Mesenchymal stem cell (in vitro differentiated cells and primary cell): ENCODE measurements at regions not wholly inside any gene's neighbourhood (a gene's known extent, or its start where the extent isn't known, plus 50 kb on each side); places are given as distances from the start of the nearest gene placed in this dataset.

Source experiments
- DNase-seq: peaks from one replicate; pipeline ENCODE4 v3.0.0-alpha.2; 2013
- H2AFZ ChIP-seq: one replicate; pipeline ENCODE4 v1.6.1; 2013; ENCODE audit warnings: low read depth, mild to moderate bottlenecking, control low read depth, inconsistent platforms, low read length, moderate library complexity
- H2AK5ac ChIP-seq: 2 replicates; pipeline ENCODE4 v1.6.1; 2013; ENCODE audit warnings: low read length, moderate library complexity, mild to moderate bottlenecking, inconsistent platforms; ENCODE audit not compliant: severe bottlenecking
- H2BK120ac ChIP-seq: one replicate; pipeline ENCODE4 v1.6.1; 2013; ENCODE audit warnings: low read depth, mild to moderate bottlenecking, inconsistent platforms, low read length, moderate library complexity
- H2BK12ac ChIP-seq, 2 experiments: one replicate each; pipeline ENCODE4 v1.6.1; 2013; ENCODE audit warnings: inconsistent platforms in 2 of 2, low read length in 2 of 2, mild to moderate bottlenecking in 2 of 2, moderate library complexity in 2 of 2, control low read depth in 1 of 2
- H2BK15ac ChIP-seq: one replicate; pipeline ENCODE4 v1.6.1; 2013; ENCODE audit warnings: mild to moderate bottlenecking, low read depth, inconsistent platforms; ENCODE audit not compliant: poor library complexity, severe bottlenecking
- H2BK5ac ChIP-seq: 2 replicates; pipeline ENCODE4 v1.6.1; 2013; ENCODE audit warnings: low read depth, mild to moderate bottlenecking, low read length, control low read depth, inconsistent platforms; ENCODE audit not compliant: poor library complexity, severe bottlenecking
- H3K14ac ChIP-seq, 2 experiments: one replicate each; pipeline ENCODE4 v1.6.1; 2013; ENCODE audit warnings: inconsistent platforms in 2 of 2, low read length in 2 of 2, control low read depth in 1 of 2, mild to moderate bottlenecking in 1 of 2, moderate library complexity in 1 of 2
- H3K18ac ChIP-seq, 2 experiments: one replicate each; pipeline ENCODE4 v1.6.1; 2013; ENCODE audit warnings: inconsistent platforms in 2 of 2, low read length in 2 of 2, control low read depth in 1 of 2, low read depth in 1 of 2, mild to moderate bottlenecking in 1 of 2
- H3K23ac ChIP-seq, 2 experiments: one replicate each; pipeline ENCODE4 v1.6.1; 2013; ENCODE audit warnings: inconsistent platforms in 2 of 2, low read length in 2 of 2, mild to moderate bottlenecking in 2 of 2, moderate library complexity in 2 of 2, control low read depth in 1 of 2
- H3K27ac ChIP-seq: 2 replicates; pipeline ENCODE4 v1.5.1; 2013; ENCODE audit warnings: mild to moderate bottlenecking, moderate library complexity, low read length, control low read depth, inconsistent platforms; ENCODE audit not compliant: poor library complexity, severe bottlenecking
- H3K27me3 ChIP-seq, 2 experiments: 2 replicates each; pipeline versions ENCODE4 v1.6.1 to v1.7.0; 2013; ENCODE audit warnings: low read length in 2 of 2, mild to moderate bottlenecking in 2 of 2, moderate library complexity in 2 of 2, control low read depth in 1 of 2, inconsistent platforms in 1 of 2; ENCODE audit not compliant: control insufficient read depth in 1 of 2, insufficient read depth in 1 of 2
- H3K36me3 ChIP-seq, 2 experiments: 2 replicates each; pipeline versions ENCODE4 v1.6.1 to v1.7.0; 2013; ENCODE audit warnings: low read length in 2 of 2, control low read depth in 1 of 2, inconsistent platforms in 1 of 2, low read depth in 1 of 2, mild to moderate bottlenecking in 1 of 2; ENCODE audit not compliant: insufficient read depth in 2 of 2, control insufficient read depth in 1 of 2
- H3K4ac ChIP-seq, 2 experiments: one replicate each; pipeline ENCODE4 v1.6.1; 2013; ENCODE audit warnings: inconsistent platforms in 2 of 2, low read length in 2 of 2, mild to moderate bottlenecking in 2 of 2, moderate library complexity in 2 of 2, control low read depth in 1 of 2, low read depth in 1 of 2
- H3K4me1 ChIP-seq: 2 replicates; pipeline ENCODE4 v1.6.1; 2013; ENCODE audit warnings: low read depth, low read length, control low read depth; ENCODE audit not compliant: control insufficient read depth, insufficient read depth
- H3K4me2 ChIP-seq: 2 replicates; pipeline ENCODE4 v1.6.1; 2013; ENCODE audit warnings: low read length, mild to moderate bottlenecking, inconsistent platforms; ENCODE audit not compliant: poor library complexity, severe bottlenecking
- H3K4me3 ChIP-seq, 2 experiments: 2 replicates each; pipeline versions ENCODE4 v1.5.1 to v1.7.0; 2013; ENCODE audit warnings: low read length in 2 of 2, mild to moderate bottlenecking in 2 of 2, control low read depth in 1 of 2, low read depth in 1 of 2; ENCODE audit not compliant: insufficient read depth in 1 of 2
- H3K79me1 ChIP-seq: replicated peaks from 2 replicates; pipeline ENCODE4 v1.6.1; 2013; ENCODE audit warnings: mild to moderate bottlenecking, control low read depth, low read length, inconsistent platforms; ENCODE audit not compliant: poor library complexity, severe bottlenecking
- H3K9ac ChIP-seq: 2 replicates; pipeline ENCODE4 v1.7.0; 2013; ENCODE audit warnings: mild to moderate bottlenecking, low read length, moderate library complexity
- H3K9me3 ChIP-seq: 2 replicates; pipeline ENCODE4 v1.7.0; 2013; ENCODE audit warnings: mild to moderate bottlenecking, low read length; ENCODE audit not compliant: control insufficient read depth
- H4K8ac ChIP-seq: one replicate; pipeline ENCODE4 v1.6.1; 2013; ENCODE audit warnings: inconsistent platforms, mild to moderate bottlenecking, low read length, moderate library complexity
- H4K91ac ChIP-seq: one replicate; pipeline ENCODE4 v1.6.1; 2013; ENCODE audit warnings: mild to moderate bottlenecking, low read length, inconsistent platforms
- WGBS: methylation state at CpG from one replicate; pipeline ENCODE4 v1.1.7; 2013; ENCODE audit warnings: mixed read lengths; 5-methylcytosine and 5-hydroxymethylcytosine counted together

DNA sequence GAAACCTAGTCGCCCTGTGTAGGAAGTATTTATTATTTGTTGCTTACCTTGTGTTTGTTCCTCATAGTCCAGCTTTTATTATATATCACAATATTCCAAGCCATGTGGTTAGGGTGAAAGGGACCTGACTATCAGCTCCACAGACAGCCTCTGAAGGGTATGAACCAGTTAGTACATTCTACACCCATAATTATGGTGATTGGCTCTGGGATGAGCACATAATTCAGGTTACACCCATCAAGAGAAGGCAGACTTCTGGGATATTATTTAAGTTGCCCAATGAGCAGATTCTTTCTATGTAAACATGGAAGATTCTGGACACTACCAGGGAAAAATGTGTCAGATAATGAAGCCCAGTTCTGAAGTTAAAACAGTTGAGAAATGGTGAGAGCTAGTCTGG, 168.0 kb downstream of the KIF4B start:
- no peak overlapping the region for H4K91ac ChIP-seq
- H3K4ac ChIP-seq: no peak overlapping the region
- WGBS: no CpG with 5 or more reads among the region's 1 CpG

DNA sequence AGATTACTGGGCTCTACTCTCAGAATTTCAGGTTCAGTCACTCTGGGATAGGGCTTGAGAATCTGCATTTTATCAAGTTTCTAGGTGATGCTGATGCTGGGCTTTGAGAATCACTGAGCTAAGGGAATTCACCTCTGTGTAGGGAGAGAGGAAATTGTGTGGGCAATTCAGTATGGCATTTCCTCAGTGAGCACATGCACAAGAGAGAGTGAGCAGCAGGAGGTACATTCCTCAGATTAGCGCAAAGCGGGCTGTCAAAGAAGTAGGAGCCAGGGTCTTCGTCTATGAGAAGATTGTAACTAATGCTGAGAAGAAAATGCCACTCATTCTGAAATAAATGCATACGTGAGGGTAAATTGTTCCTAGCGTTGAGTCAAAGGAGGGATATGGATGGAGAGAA, 175.9 kb downstream of the KIF4B start:
- peaks cover 26% of the 10 kb centered on the region for H3K9me3 ChIP-seq
- no peak overlapping the region for H3K27ac ChIP-seq
- H3K4ac ChIP-seq: no peak overlapping the region
- no peak overlapping the region for H2BK5ac ChIP-seq
- H2AK5ac ChIP-seq: no peak overlapping the region
- H3K18ac ChIP-seq: no peak overlapping the region
- H2BK15ac ChIP-seq: no peak overlapping the region
- no peak overlapping the region for H4K8ac ChIP-seq
- H3K36me3 ChIP-seq: no peaks in the 10 kb centered on the region
- no peak for DNase-seq
- no peak overlapping the region for H2AFZ ChIP-seq
- H3K4me1 ChIP-seq: no peaks in the 10 kb centered on the region
- H3K23ac ChIP-seq: no peak overlapping the region
- no peak overlapping the region for H4K91ac ChIP-seq
- no peak overlapping the region for H2BK12ac ChIP-seq
- H2BK120ac ChIP-seq: no peak overlapping the region
- H3K27me3 ChIP-seq: no peaks in the 10 kb centered on the region
- no peak overlapping the region for H3K4me2 ChIP-seq
- H3K9ac ChIP-seq: no peak overlapping the region
- H3K79me1 ChIP-seq: no peaks in the 10 kb centered on the region
- H3K14ac ChIP-seq: no peak overlapping the region
- WGBS: 51% methylated on average over 5 of the region's 5 CpGs
- no peak overlapping the region for H3K4me3 ChIP-seq

More for the DNA sequence above, 168.0 kb downstream of the KIF4B start:
- Histone ChIP-seq H2BK15ac (no peak overlapping the region), H2BK12ac (no peak overlapping the region), H2AK5ac (no peak overlapping the region), H3K4me2 (no peak overlapping the region), H3K9ac (no peak overlapping the region), H3K18ac (no peak overlapping the region), H2AFZ (no peak overlapping the region), H3K36me3 (no peaks in the 10 kb centered on the region), H3K4me3 (no peak overlapping the region), H3K79me1 (no peaks in the 10 kb centered on the region), H3K9me3 (peaks cover 37% of the 10 kb centered on the region), H3K23ac (no peak overlapping the region), H3K27ac (no peak overlapping the region), H3K27me3 (no peaks in the 10 kb centered on the region), H4K8ac (no peak overlapping the region), H2BK5ac (no peak overlapping the region), H3K4me1 (no peaks in the 10 kb centered on the region), H2BK120ac (no peak overlapping the region), H3K14ac (no peak overlapping the region)
- no peak for DNase-seq

GRCh38 chr5:155189981-155190380, 176.4 kb downstream of the KIF4B start:
- Histone ChIP-seq H3K36me3 (no peaks in the 10 kb centered on the region), H4K91ac (no peak overlapping the region), H2BK15ac (no peak overlapping the region), H3K4ac (no peak overlapping the region), H3K27ac (no peak overlapping the region), H3K4me1 (no peaks in the 10 kb centered on the region), H3K18ac (no peak overlapping the region), H3K9me3 (peaks cover 23% of the 10 kb centered on the region), H4K8ac (no peak overlapping the region), H3K23ac (no peak overlapping the region), H3K27me3 (no peaks in the 10 kb centered on the region), H2BK120ac (no peak overlapping the region), H2AK5ac (no peak overlapping the region), H2BK5ac (no peak overlapping the region), H3K9ac (no peak overlapping the region), H3K79me1 (no peaks in the 10 kb centered on the region), H3K14ac (no peak overlapping the region), H2BK12ac (no peak overlapping the region), H3K4me3 (no peak overlapping the region), H3K4me2 (no peak overlapping the region), H2AFZ (no peak overlapping the region)
- 49% methylated on average over 3 of the region's 4 CpGs for WGBS
- DNase-seq: no peak

DNA sequence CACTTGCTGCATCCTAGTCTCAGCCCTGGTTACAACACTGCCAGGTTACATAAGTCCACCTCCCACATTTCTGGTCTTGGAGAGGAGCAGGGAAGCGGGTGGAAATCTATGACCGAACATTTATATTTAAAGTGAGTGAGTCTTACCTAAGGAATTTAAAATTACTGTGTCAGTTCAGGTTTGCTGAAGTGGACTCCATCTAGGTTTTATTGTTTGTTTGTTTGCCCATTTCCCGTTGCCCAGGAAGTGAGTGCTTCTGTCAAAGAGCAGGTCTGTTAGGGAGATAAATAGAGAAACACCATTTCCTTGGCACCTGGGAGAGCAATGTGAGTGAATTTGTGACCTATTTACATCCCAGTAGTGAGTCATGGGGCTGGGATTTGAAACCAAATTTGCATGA, 179.5 kb downstream of the KIF4B start:
- WGBS: 51% methylated on average over 3 of the region's 3 CpGs
- H3K9me3 ChIP-seq: peaks cover 5% of the 10 kb centered on the region

More for the DNA sequence above, 179.5 kb downstream of the KIF4B start:
- H3K23ac ChIP-seq: no peak overlapping the region
- no peaks in the 10 kb centered on the region for H3K79me1 ChIP-seq
- no peak overlapping the region for H2AFZ ChIP-seq
- no peaks in the 10 kb centered on the region for H3K36me3 ChIP-seq
- H2BK120ac ChIP-seq: no peak overlapping the region
- H2BK15ac ChIP-seq: no peak overlapping the region
- H3K4ac ChIP-seq: no peak overlapping the region
- no peak overlapping the region for H3K18ac ChIP-seq
- H2BK5ac ChIP-seq: no peak overlapping the region
- no peak overlapping the region for H4K91ac ChIP-seq
- no peak overlapping the region for H3K14ac ChIP-seq
- no peak for DNase-seq
- H3K27me3 ChIP-seq: no peaks in the 10 kb centered on the region
- no peak overlapping the region for H3K9ac ChIP-seq
- H3K4me2 ChIP-seq: no peak overlapping the region
- no peak overlapping the region for H2BK12ac ChIP-seq
- H3K27ac ChIP-seq: no peak overlapping the region
- no peak overlapping the region for H4K8ac ChIP-seq
- H3K4me1 ChIP-seq: no peaks in the 10 kb centered on the region
- H3K4me3 ChIP-seq: no peak overlapping the region
- H2AK5ac ChIP-seq: no peak overlapping the region
